Breast epithelium (tissue), 4 donors: ENCODE measurements at regions not wholly inside any gene's neighbourhood (a gene's known extent, or its start where the extent isn't known, plus 50 kb on each side); places are given as distances from the start of the nearest gene placed in this dataset.

Experiments
- DNase-seq, 2 donors: peaks; one replicate each; pipeline ENCODE4 v3.0.0-alpha.2; 2019; ENCODE audit warnings: low spot score in 2 of 2
- H3K27ac ChIP-seq, 2 donors: fragments of 200-600 bp; sonication (generic) in 1 of 2; one replicate each; pipeline ENCODE4 v1.5.1; 2016 to 2019; ENCODE audit warnings: mild to moderate bottlenecking in 1 of 2
- H3K27me3 ChIP-seq, 2 donors: fragments of 200-600 bp; sonication (generic) in 1 of 2; one replicate each; pipeline versions ENCODE4 v1.5.1 to v1.6.0; 2017 to 2019; ENCODE audit warnings: control low read depth in 1 of 2, mild to moderate bottlenecking in 1 of 2
- H3K36me3 ChIP-seq: fragments of 200-600 bp; one replicate; pipeline ENCODE4 v1.5.1; 2019
- H3K4me1 ChIP-seq, 2 donors: fragments of 200-600 bp; sonication (generic); one replicate each; pipeline ENCODE4 v1.5.1; 2016 to 2019; ENCODE audit warnings: control low read depth in 1 of 2
- H3K4me3 ChIP-seq, 3 donors: fragments of 200-600 bp; sonication (generic); 1 replicate in 2 of 3; 2 replicates in 1 of 3; pipeline ENCODE4 v1.5.1; 2016 to 2019; ENCODE audit warnings: mild to moderate bottlenecking in 3 of 3, moderate library complexity in 2 of 3
- H3K9me3 ChIP-seq, 2 donors: fragments of 200-600 bp; sonication (generic) in 1 of 2; one replicate each; pipeline ENCODE4 v1.5.1; 2016 to 2019; ENCODE audit warnings: control low read depth in 1 of 2
- POLR2A ChIP-seq: fragments of 450-650 bp; IDR thresholded peaks from one replicate; pipeline ENCODE4 v1.6.1; 2016; ENCODE audit warnings: antibody characterized with exemption, mild to moderate bottlenecking, moderate library complexity
- POLR2AphosphoS5 ChIP-seq, 3 donors: sonication (generic); formaldehyde crosslinking; IDR thresholded peaks; one replicate each; pipeline ENCODE4 v1.6.1; 2017; ENCODE audit warnings: antibody characterized with exemption in 3 of 3
- intact Hi-C: fragments of 100-400 bp; cut with DNase I; formaldehyde crosslinking; loops from one replicate; pipeline ENCODE4 v1.15.1; 2023; ENCODE audit warnings: low total_unique reads
- TF ChIP-seq, protein P1 (sequence below), 3 donors: fragments of 450-650 bp; IDR thresholded peaks; one replicate each; pipeline ENCODE4 v1.5.1; 2016 to 2017; ENCODE audit warnings: antibody characterized with exemption in 3 of 3, mild to moderate bottlenecking in 3 of 3, moderate library complexity in 3 of 3

DNA sequence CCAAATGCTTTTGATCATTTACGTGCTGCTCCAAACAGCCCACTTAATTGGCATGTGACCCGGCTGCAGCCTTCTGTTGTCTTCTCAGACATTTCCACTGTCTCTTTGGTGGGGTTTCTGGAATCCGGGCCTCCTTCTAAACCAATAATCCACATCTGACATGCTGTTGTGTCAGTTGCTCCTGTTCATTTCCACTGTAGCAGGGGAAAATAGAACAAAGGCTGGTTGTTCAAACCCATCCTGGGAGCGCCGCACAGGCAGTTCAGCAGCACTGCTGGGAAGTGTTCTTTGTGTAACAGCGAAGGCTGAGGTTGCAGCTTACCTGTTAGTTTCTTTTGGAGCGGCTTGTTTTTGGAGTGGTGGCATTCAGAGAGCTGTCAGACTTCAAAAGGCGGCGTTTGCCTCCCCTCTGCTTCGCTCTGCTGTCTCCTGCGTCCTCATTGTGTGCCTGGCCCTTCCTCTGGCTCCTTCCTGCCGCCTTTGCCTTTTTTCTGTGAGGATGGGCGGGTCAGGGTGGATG is 149.4 kb downstream of the SNX10 start:
- Histone ChIP-seq H3K4me1 (no peaks in the 10 kb centered on the region), H3K4me3 (no peak overlapping the region), H3K27ac (no peak overlapping the region), H3K27me3 (no peaks in the 10 kb centered on the region), H3K36me3 (no peaks in the 10 kb centered on the region), H3K9me3 (no peaks in the 10 kb centered on the region)
- no peak for TF ChIP-seq POLR2AphosphoS5 (IDR thresholded peaks at IDR 0.05)
- no peak for TF ChIP-seq POLR2A
- intact Hi-C loops: no loop called here
- DNase-seq: no peak

DNA sequence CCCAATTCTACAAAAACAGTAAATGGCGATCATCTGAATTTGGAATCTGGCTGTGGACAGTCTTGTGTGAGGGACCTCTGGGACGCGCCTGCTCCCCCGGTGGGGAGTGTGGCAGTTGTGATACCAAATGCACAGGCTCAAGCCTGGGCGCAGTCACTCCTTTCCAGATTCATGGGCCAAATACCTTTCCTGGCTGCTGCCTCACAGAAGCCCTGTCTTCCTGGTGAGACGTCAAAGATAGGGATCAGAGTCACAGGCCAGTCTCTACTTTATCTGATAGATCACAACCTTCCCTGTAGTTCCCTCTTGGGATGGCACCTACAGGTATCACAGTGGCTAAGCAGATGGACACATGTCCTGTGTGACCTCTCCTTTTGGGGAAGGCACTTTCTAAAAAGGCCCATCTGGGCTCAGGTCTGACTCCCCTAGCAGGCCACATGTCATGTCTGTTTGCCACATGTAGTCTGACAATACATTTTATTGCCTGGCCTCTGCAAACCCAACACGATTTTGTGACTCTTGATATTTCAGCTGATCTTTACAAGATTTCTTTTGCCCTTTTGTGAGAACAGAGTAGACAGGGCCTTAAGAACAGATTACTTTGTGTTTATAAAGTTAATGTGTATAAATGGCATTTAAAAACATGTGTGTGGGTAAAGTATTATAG is 150.1 kb downstream of the SNX10 start:
- Histone ChIP-seq H3K4me3 (no peak overlapping the region), H3K4me1 (no peaks in the 10 kb centered on the region), H3K9me3 (no peaks in the 10 kb centered on the region), H3K27me3 (no peaks in the 10 kb centered on the region), H3K27ac (no peak overlapping the region), H3K36me3 (no peaks in the 10 kb centered on the region)
- DNase-seq: no peak
- intact Hi-C loops: no loop called here
- TF ChIP-seq POLR2A: no peak
- no peak for TF ChIP-seq POLR2AphosphoS5 (IDR thresholded peaks at IDR 0.05)
- TF ChIP-seq, protein P1, sequence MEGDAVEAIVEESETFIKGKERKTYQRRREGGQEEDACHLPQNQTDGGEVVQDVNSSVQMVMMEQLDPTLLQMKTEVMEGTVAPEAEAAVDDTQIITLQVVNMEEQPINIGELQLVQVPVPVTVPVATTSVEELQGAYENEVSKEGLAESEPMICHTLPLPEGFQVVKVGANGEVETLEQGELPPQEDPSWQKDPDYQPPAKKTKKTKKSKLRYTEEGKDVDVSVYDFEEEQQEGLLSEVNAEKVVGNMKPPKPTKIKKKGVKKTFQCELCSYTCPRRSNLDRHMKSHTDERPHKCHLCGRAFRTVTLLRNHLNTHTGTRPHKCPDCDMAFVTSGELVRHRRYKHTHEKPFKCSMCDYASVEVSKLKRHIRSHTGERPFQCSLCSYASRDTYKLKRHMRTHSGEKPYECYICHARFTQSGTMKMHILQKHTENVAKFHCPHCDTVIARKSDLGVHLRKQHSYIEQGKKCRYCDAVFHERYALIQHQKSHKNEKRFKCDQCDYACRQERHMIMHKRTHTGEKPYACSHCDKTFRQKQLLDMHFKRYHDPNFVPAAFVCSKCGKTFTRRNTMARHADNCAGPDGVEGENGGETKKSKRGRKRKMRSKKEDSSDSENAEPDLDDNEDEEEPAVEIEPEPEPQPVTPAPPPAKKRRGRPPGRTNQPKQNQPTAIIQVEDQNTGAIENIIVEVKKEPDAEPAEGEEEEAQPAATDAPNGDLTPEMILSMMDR (IDR thresholded peaks at IDR 0.05): no peak

DNA sequence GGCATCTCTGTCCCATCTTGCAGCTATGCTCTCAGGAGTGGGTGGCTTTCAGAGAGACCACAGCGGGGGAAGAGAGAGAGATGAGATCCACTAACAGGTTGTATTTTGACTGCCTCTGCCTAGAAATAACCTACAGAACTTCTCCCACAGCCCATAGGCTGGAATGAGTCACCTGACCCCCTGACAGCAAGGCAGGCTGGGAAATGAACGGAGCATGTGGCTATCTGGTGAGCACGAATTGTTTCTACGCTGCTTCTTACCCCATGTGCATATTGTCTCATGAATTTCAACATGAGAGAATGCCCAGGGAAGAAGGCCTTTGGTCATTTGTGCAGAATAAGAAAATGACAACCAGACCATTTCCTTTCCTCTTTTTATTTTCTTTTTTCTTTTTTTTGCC is 151.3 kb downstream of the SNX10 start:
- no peak for TF ChIP-seq POLR2AphosphoS5 (IDR thresholded peaks at IDR 0.05)
- H3K4me1 ChIP-seq: no peaks in the 10 kb centered on the region
- H3K27me3 ChIP-seq: no peaks in the 10 kb centered on the region
- DNase-seq: no peak
- H3K36me3 ChIP-seq: no peaks in the 10 kb centered on the region
- no peak overlapping the region for H3K27ac ChIP-seq
- intact Hi-C loops: no loop called here
- no peaks in the 10 kb centered on the region for H3K9me3 ChIP-seq
- H3K4me3 ChIP-seq: no peak overlapping the region

DNA sequence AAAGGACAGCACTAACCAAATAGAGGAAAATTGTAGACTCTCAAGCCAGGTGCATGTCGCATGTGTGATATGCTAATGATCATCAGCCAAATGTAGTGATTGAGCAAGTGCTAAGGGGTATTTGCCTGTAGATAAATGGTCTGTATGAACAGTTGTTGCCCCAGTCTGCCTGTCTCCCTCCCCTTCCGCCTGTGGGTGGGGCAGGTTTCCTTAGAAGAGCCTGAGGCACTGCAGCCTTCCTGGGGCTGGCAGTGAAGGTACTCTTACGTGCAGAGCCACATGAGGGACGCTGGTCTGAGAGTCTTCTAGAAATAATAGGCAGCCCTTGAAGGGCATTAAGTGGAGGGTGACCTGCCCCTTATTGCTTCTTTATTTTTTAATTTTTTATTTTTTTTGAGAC is 152.1 kb downstream of the SNX10 start:
- Histone ChIP-seq H3K27ac (no peak overlapping the region), H3K9me3 (no peaks in the 10 kb centered on the region), H3K27me3 (no peaks in the 10 kb centered on the region), H3K4me3 (no peak overlapping the region), H3K4me1 (no peaks in the 10 kb centered on the region), H3K36me3 (no peaks in the 10 kb centered on the region)
- intact Hi-C loops: no loop called here
- TF ChIP-seq POLR2AphosphoS5 (IDR thresholded peaks at IDR 0.05) (no peak), POLR2A (no peak)
- TF ChIP-seq, protein P1 (IDR thresholded peaks at IDR 0.05): no peak
- no peak for DNase-seq

DNA sequence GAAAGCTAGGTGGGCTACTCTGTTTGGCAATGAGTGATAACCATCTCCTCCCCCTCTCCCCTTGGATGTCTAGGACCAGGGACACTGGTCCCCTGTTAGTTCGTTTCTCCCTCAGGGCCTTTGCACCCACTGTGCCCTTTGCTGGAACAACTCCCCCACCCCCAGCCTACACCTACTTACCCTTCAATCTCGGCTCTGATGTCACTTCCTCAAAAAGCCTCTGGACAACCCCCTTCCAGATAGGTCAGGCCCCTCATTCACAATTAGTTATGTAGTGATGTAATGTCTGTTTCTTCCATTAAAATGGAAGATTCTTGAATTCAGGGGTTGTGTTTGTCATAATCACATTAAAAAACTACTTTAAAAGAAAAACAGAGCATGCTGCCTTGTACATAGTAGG is 152.9 kb downstream of the SNX10 start:
- intact Hi-C loops: no loop called here
- TF ChIP-seq, protein P1 (IDR thresholded peaks at IDR 0.05): no peak
- TF ChIP-seq POLR2A: no peak
- TF ChIP-seq POLR2AphosphoS5 (IDR thresholded peaks at IDR 0.05): no peak

DNA sequence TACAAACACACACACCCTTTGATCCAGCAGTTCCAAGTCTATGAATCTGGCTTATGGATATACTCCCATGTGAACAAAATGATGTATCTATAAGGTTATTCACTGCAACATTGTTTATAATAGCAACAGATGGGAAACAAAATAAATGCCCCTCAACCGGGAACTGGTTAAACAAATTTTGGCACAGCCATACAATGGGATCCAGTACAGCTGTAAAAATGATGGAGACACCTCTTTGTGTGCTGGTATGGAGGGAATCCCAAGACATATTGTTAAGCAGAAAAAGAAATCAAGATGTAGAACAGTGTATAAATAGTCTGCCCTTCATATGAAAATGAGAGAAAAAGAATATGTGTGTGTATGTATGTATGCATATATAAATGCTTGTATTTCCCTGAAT is 155.5 kb downstream of the SNX10 start:
- Histone ChIP-seq H3K36me3 (no peaks in the 10 kb centered on the region), H3K9me3 (no peaks in the 10 kb centered on the region), H3K4me1 (no peaks in the 10 kb centered on the region), H3K4me3 (no peak overlapping the region), H3K27me3 (no peaks in the 10 kb centered on the region), H3K27ac (no peak overlapping the region)
- TF ChIP-seq POLR2A (no peak), POLR2AphosphoS5 (IDR thresholded peaks at IDR 0.05) (no peak)
- TF ChIP-seq, protein P1 (IDR thresholded peaks at IDR 0.05): no peak
- no peak for DNase-seq
- intact Hi-C loops: no loop called here

More for the DNA sequence above, 152.9 kb downstream of the SNX10 start:
- DNase-seq: no peak
- Histone ChIP-seq H3K27ac (no peak overlapping the region), H3K27me3 (no peaks in the 10 kb centered on the region), H3K4me3 (no peak overlapping the region), H3K4me1 (no peaks in the 10 kb centered on the region), H3K9me3 (no peaks in the 10 kb centered on the region), H3K36me3 (no peaks in the 10 kb centered on the region)
